HEK293T (cell line): ENCODE measurements at regions not wholly inside any gene's neighbourhood (a gene's known extent, or its start where the extent isn't known, plus 50 kb on each side); places are given as distances from the start of the nearest gene placed in this dataset.

ENCODE experiments used
- CTCF ChIA-PET: fragments of 350-600 bp; formaldehyde crosslinking; extraction: SDS; loops from one replicate; lab custom pipeline; 2021; ENCODE audit warnings: antibody characterized with exemption, inconsistent platforms; lab: Yijun Ruan, JAX
- POLR2A ChIA-PET: fragments of 350-600 bp; formaldehyde crosslinking; extraction: SDS; loops from one replicate; lab custom pipeline; 2020; ENCODE audit warnings: antibody characterized with exemption, inconsistent platforms; lab: Yijun Ruan, JAX
- DNase-seq: peaks from one replicate; pipeline ENCODE4 v3.0.0; 2012; ENCODE audit warnings: mixed read lengths; ENCODE audit errors: extremely low spot score
- ARNT ChIP-seq: fragments of 450-650 bp; IDR thresholded peaks from 2 replicates; pipeline ENCODE4 v1.6.1; 2017; ENCODE audit warnings: mild to moderate bottlenecking
- BHLHE40 ChIP-seq: fragments of 450-650 bp; IDR thresholded peaks from 2 replicates; pipeline ENCODE4 v1.6.1; 2016; ENCODE audit warnings: mild to moderate bottlenecking, moderate library complexity, borderline replicate concordance
- CTBP1 ChIP-seq: fragments of 450-650 bp; IDR thresholded peaks from 2 replicates; pipeline ENCODE4 v1.6.1; 2016; ENCODE audit warnings: borderline replicate concordance
- ELF4 ChIP-seq: fragments of 450-650 bp; IDR thresholded peaks from 2 replicates; pipeline ENCODE4 v1.6.1; 2017; ENCODE audit warnings: antibody characterized with exemption
- FOXA1 ChIP-seq: fragments of 450-650 bp; IDR thresholded peaks from 2 replicates; pipeline ENCODE4 v1.6.1; 2016; ENCODE audit warnings: mild to moderate bottlenecking
- FOXK2 ChIP-seq: fragments of 450-650 bp; IDR thresholded peaks from 2 replicates; pipeline ENCODE4 v1.6.1; 2016; ENCODE audit warnings: mild to moderate bottlenecking
- FOXM1 ChIP-seq: fragments of 450-650 bp; IDR thresholded peaks from 2 replicates; pipeline ENCODE4 v1.6.1; 2017; ENCODE audit warnings: mild to moderate bottlenecking, borderline replicate concordance
- HDGF ChIP-seq: fragments of 450-650 bp; IDR thresholded peaks from 2 replicates; pipeline ENCODE4 v1.6.1; 2017; ENCODE audit warnings: antibody characterized with exemption, borderline replicate concordance
- L3MBTL2 ChIP-seq: fragments of 450-650 bp; conservative IDR thresholded peaks from 2 replicates; pipeline ENCODE4 v1.6.1; 2016; ENCODE audit warnings: mild to moderate bottlenecking
- LEF1 ChIP-seq: fragments of 450-650 bp; IDR thresholded peaks from 2 replicates; pipeline ENCODE4 v1.6.1; 2017; ENCODE audit warnings: mild to moderate bottlenecking, borderline replicate concordance
- NFRKB ChIP-seq: fragments of 450-650 bp; IDR thresholded peaks from 2 replicates; pipeline ENCODE4 v1.6.1; 2016; ENCODE audit warnings: mild to moderate bottlenecking, moderate library complexity
- SP1 ChIP-seq: fragments of 450-650 bp; IDR thresholded peaks from 2 replicates; pipeline ENCODE4 v1.6.1; 2017
- SUZ12 ChIP-seq: fragments of 450-650 bp; IDR thresholded peaks from 2 replicates; pipeline ENCODE4 v1.6.1; 2016; ENCODE audit warnings: mild to moderate bottlenecking
- TARDBP ChIP-seq: fragments of 450-650 bp; IDR thresholded peaks from 2 replicates; pipeline ENCODE4 v1.6.1; 2016
- ZNF384 ChIP-seq: fragments of 450-650 bp; IDR thresholded peaks from 2 replicates; pipeline ENCODE4 v1.6.1; 2016
- TF ChIP-seq, protein P1 (sequence below): fragments of 450-650 bp; IDR thresholded peaks from 2 replicates; pipeline ENCODE4 v1.6.1; 2016

DNA sequence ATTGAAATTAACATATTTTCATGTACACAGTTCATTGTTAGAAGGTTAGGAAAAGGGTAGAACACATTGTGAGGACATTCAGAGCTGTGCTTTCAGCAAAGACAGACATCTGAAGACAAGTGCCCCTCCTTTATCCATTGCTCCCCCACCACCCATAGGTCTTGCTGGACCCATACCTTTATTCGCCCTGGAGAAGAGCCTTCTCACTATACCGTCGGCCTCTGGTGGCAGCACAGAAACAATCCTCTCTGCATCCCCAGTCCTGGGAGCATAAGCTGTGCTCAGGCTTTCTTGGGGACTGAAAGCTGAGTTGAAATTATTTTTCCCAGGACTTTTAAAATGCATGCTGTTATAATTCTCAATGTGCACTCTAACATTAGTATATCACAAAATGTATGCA, 372.3 kb downstream of the EPHA7 start:
- no peak for TF ChIP-seq HDGF
- TF ChIP-seq LEF1: no peak
- no peak for TF ChIP-seq BHLHE40
- POLR2A ChIA-PET: no interaction called here
- CTCF ChIA-PET: no interaction called here
- DNase-seq: peak; percentile 7

GRCh38 chr6:93045156-93045555, 374.2 kb downstream of the EPHA7 start:
- DNase-seq: no peak
- CTCF ChIA-PET: interaction anchor here (0.5 to 1.3 kb wide), 3 partner anchors 95 to 379 kb away, joined by 3 read pairs; no protein-coding TSS in a partner anchor
- TF ChIP-seq ARNT: no peak
- TF ChIP-seq SUZ12: no peak
- TF ChIP-seq ELF4: no peak
- TF ChIP-seq, protein P1, sequence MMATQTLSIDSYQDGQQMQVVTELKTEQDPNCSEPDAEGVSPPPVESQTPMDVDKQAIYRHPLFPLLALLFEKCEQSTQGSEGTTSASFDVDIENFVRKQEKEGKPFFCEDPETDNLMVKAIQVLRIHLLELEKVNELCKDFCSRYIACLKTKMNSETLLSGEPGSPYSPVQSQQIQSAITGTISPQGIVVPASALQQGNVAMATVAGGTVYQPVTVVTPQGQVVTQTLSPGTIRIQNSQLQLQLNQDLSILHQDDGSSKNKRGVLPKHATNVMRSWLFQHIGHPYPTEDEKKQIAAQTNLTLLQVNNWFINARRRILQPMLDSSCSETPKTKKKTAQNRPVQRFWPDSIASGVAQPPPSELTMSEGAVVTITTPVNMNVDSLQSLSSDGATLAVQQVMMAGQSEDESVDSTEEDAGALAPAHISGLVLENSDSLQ: no peak
- no peak for TF ChIP-seq CTBP1
- TF ChIP-seq HDGF: no peak
- POLR2A ChIA-PET: no interaction called here

DNA sequence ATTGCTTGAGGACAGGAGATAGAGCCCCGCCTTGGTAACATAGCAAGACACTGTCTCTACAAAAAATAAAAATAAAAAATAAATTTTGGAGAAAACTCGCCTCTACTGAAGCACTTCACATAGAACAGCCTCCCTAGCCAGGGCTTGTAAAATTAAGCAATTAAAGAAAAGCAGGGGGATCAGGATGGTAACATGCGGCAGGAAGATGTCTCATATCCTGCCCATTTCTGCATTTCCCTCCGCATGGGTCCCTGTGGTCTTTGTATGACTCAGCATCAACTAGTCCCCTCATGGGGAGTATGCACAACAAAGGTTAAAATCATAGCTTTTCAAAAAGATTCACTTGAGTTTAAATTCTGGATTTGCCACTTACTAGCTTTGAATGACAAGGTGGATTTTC, 379.0 kb downstream of the EPHA7 start:
- ChIA-PET POLR2A (no interaction called here), CTCF (interaction anchor here (0.6 kb wide), 1 partner anchor 329 kb away, joined by 4 read pairs; no protein-coding TSS in a partner anchor)
- TF ChIP-seq NFRKB (no peak), CTBP1 (no peak), L3MBTL2 (no peak), FOXA1 (no peak), BHLHE40 (no peak)
- DNase-seq: no peak

GRCh38 chr6:93036835-93037234, 382.5 kb downstream of the EPHA7 start:
- POLR2A ChIA-PET: no interaction called here
- CTCF ChIA-PET: interaction anchor here (0.6 kb wide), 1 partner anchor 870 kb away, joined by 3 read pairs; no protein-coding TSS in a partner anchor
- TF ChIP-seq ZNF384 (no peak), SUZ12 (no peak), FOXA1 (no peak), ARNT (no peak), LEF1 (no peak), ELF4 (no peak), CTBP1 (no peak)
- TF ChIP-seq, protein P1: peak; percentile 19; the same call in 1 of the 2 replicates
- DNase-seq: peak; percentile 25

DNA sequence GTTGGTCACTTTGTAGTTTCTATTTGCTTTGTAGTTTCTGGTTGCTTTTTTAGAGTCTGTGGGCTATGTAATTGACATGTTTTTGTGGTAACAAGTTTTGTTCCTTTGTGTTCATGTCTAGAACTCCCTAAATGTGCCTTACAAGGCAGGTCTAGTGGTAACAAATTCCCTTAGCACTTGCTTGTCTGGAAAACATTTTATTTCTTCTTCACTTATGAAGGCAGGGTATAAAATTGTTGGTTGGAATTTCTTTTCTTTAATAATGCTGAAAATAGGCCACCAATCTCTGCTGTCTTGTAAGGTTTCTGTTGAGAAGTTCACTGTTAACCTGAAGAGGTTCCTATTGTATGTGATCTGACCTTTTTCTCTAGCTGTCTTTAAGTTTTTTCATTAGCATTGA, 383.6 kb downstream of the EPHA7 start:
- no peak for DNase-seq
- ChIA-PET CTCF (no interaction called here), POLR2A (no interaction called here)
- TF ChIP-seq HDGF: no peak
- no peak for TF ChIP-seq SP1
- no peak for TF ChIP-seq FOXA1
- TF ChIP-seq BHLHE40: no peak
- TF ChIP-seq L3MBTL2: no peak
- no peak for TF ChIP-seq NFRKB
- TF ChIP-seq FOXM1: no peak
- TF ChIP-seq LEF1: no peak
- no peak for TF ChIP-seq SUZ12
- TF ChIP-seq, protein P1: no peak
- no peak for TF ChIP-seq ARNT
- no peak for TF ChIP-seq ELF4
- TF ChIP-seq FOXK2: no peak
- no peak for TF ChIP-seq ZNF384
- no peak for TF ChIP-seq TARDBP

- ChIA-PET POLR2A (no interaction called here), CTCF (interaction anchor here (1.1 kb wide), 1 partner anchor 13 kb away, joined by 3 read pairs; no protein-coding TSS in a partner anchor)
- no peak for DNase-seq
- TF ChIP-seq ELF4 (no peak), BHLHE40 (no peak), ZNF384 (no peak), TARDBP (no peak), FOXM1 (no peak)
- TF ChIP-seq, protein P1: no peak
These were observed 398.0 kb downstream of the EPHA7 start for GRCh38 chr6:93021235-93021915.
